Fibroblast of lung (primary cell): ENCODE measurements at regions not wholly inside any gene's neighbourhood (a gene's known extent, or its start where the extent isn't known, plus 50 kb on each side); places are given as distances from the start of the nearest gene placed in this dataset.

ENCODE experiments used
- DNase-seq, 2 donors: peaks; one replicate each; pipeline versions ENCODE4 v3.0.0 to v3.0.0-alpha.2; 2010; ENCODE audit warnings: low read depth in 2 of 2
- H2AFZ ChIP-seq: 2 replicates; pipeline ENCODE4 v1.5.1; 2012; ENCODE audit warnings: low read length, control low read depth, inconsistent platforms
- H3K27ac ChIP-seq: 2 replicates; pipeline ENCODE4 v1.5.1; 2011; ENCODE audit warnings: low read length, control low read depth; ENCODE audit not compliant: insufficient read depth
- H3K27me3 ChIP-seq: 2 replicates; pipeline ENCODE4 v1.5.1; 2011; ENCODE audit warnings: mild to moderate bottlenecking, low read length; ENCODE audit not compliant: control insufficient read depth, insufficient read depth
- H3K36me3 ChIP-seq: 2 replicates; pipeline ENCODE4 v1.5.1; 2011; ENCODE audit warnings: low read length; ENCODE audit not compliant: control insufficient read depth, insufficient read depth
- H3K4me1 ChIP-seq: 2 replicates; pipeline ENCODE4 v1.5.1; 2011; ENCODE audit warnings: low read length; ENCODE audit not compliant: control insufficient read depth, insufficient read depth; ENCODE audit errors: extremely low read depth
- H3K4me2 ChIP-seq: 2 replicates; pipeline ENCODE4 v1.5.1; 2011; ENCODE audit warnings: low read length, control low read depth; ENCODE audit not compliant: insufficient read depth; ENCODE audit errors: extremely low read depth
- H3K4me3 ChIP-seq, 4 experiments: fragments of 200-600 bp in 1 of 4; sonication (generic) in 1 of 4; replicated peaks in 1 of 4; 2 replicates each; pipeline ENCODE4 v1.5.1; 2011 to 2016; ENCODE audit warnings: low read length in 4 of 4, low read depth in 3 of 4, mild to moderate bottlenecking in 3 of 4, control low read depth in 2 of 4, inconsistent platforms in 1 of 4, mixed read lengths in 1 of 4; ENCODE audit not compliant: insufficient read depth in 1 of 4; ENCODE audit errors: control extremely low read depth in 1 of 4
- H3K79me2 ChIP-seq: 2 replicates; pipeline ENCODE4 v1.5.1; 2012; ENCODE audit warnings: mild to moderate bottlenecking, low read length, inconsistent platforms; ENCODE audit not compliant: control insufficient read depth, insufficient read depth
- H3K9ac ChIP-seq: 2 replicates; pipeline ENCODE4 v1.5.1; 2011; ENCODE audit warnings: mild to moderate bottlenecking, low read length, control low read depth; ENCODE audit not compliant: insufficient read depth
- H3K9me3 ChIP-seq: 2 replicates; pipeline ENCODE4 v1.5.1; 2012; ENCODE audit warnings: low read depth, low read length; ENCODE audit not compliant: control insufficient read depth, insufficient read depth
- H4K20me1 ChIP-seq: 2 replicates; pipeline ENCODE4 v1.5.1; 2011; ENCODE audit warnings: low read length; ENCODE audit not compliant: control insufficient read depth, insufficient read depth; ENCODE audit errors: extremely low read depth
- EZH2 ChIP-seq: IDR thresholded peaks from 2 replicates; pipeline ENCODE4 v1.5.1; 2012; ENCODE audit warnings: low read length, control low read depth, mild to moderate bottlenecking; ENCODE audit errors: missing control alignments
- TF ChIP-seq, protein P1 (sequence below), 2 donors: IDR thresholded peaks in 1 of 2; conservative IDR thresholded peaks in 1 of 2; 1 replicate in 1 of 2; 2 replicates in 1 of 2; pipeline ENCODE4 v1.5.1; 2011 to 2012; ENCODE audit warnings: low read length in 2 of 2, control low read depth in 1 of 2, inconsistent platforms in 1 of 2, low read depth in 1 of 2, mild to moderate bottlenecking in 1 of 2

DNA sequence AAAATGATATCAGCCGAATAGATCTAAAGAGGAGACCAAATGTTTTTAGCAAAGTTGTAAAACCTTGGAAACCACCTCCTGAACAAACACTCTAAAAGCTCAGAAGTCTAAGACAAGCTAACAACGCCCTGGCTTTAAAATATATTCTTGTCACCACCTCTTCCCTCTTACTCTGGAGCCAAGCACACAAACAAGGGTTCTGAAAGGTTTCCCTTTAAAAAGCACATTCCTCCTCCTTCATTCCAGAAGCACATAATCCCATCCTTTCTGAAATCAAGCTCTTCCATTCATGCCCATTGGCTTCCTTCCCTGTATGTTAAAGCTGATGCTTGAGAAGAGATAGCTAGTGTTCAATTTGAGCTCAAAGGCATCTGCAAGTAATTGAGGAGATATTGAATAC is 382.0 kb downstream of the LNPK start:
- Histone ChIP-seq H3K36me3 (no peaks in the 10 kb centered on the region), H3K9me3 (no peaks in the 10 kb centered on the region), H2AFZ (no peak overlapping the region), H3K4me3 (no peak overlapping the region), H3K4me1 (no peaks in the 10 kb centered on the region), H4K20me1 (no peaks in the 10 kb centered on the region), H3K27ac (no peak overlapping the region), H3K4me2 (no peak overlapping the region), H3K79me2 (no peaks in the 10 kb centered on the region), H3K27me3 (no peaks in the 10 kb centered on the region), H3K9ac (no peak overlapping the region)
- TF ChIP-seq, protein P1, sequence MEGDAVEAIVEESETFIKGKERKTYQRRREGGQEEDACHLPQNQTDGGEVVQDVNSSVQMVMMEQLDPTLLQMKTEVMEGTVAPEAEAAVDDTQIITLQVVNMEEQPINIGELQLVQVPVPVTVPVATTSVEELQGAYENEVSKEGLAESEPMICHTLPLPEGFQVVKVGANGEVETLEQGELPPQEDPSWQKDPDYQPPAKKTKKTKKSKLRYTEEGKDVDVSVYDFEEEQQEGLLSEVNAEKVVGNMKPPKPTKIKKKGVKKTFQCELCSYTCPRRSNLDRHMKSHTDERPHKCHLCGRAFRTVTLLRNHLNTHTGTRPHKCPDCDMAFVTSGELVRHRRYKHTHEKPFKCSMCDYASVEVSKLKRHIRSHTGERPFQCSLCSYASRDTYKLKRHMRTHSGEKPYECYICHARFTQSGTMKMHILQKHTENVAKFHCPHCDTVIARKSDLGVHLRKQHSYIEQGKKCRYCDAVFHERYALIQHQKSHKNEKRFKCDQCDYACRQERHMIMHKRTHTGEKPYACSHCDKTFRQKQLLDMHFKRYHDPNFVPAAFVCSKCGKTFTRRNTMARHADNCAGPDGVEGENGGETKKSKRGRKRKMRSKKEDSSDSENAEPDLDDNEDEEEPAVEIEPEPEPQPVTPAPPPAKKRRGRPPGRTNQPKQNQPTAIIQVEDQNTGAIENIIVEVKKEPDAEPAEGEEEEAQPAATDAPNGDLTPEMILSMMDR (conservative IDR thresholded peaks at IDR 0.05 in 1 of 2, IDR thresholded peaks at IDR 0.05 in 1 of 2; ENCODE audit: low read depth in 1 of 2, low read length in 2 of 2): no peak
- no peak for TF ChIP-seq EZH2
- no peak for DNase-seq

DNA sequence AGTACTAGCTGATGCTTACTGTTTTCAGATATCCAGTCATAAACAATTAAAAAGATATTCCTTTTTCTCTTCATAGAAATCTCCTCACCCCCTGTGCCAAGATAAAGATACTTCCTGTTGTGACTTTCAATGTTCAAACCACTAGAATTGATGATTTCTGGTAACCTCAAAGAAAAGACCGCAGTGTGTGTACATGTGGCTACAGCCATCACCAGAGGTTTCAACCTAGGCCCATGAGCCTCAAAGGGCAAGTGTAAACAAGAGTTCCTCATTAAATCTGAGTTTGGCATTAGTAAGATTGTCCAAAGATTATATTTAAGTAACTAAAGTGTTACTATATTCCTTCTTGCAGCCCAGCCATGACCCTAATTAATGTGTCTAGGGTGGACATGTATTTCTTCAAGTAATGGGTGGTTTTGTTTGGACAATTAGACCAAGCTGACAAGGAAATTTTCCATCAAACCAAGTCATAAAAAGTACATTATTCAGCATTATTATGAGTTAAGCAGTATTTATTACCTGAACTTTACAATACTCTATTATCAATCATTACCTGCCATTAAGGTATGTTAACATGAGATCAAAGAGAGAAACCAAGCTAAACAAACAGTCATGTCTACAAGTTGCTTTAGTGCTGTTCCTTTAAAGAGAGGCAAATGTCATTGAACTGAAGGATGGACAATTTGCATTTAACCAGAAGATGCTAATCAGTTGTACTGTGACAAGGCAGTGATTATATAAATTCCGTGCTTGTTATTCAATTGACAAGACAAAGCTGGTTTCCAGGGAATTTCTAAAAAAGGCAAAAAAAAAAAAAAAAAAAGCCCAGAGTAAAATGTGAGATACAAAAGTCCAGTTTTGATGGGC is 382.7 kb downstream of the LNPK start:
- no peaks in the 10 kb centered on the region for H3K27me3 ChIP-seq
- no peaks in the 10 kb centered on the region for H3K36me3 ChIP-seq
- DNase-seq: no peak
- H4K20me1 ChIP-seq: no peaks in the 10 kb centered on the region
- no peaks in the 10 kb centered on the region for H3K4me1 ChIP-seq
- H3K4me2 ChIP-seq: no peak overlapping the region
- H3K4me3 ChIP-seq: no peak overlapping the region
- TF ChIP-seq EZH2: no peak
- TF ChIP-seq, protein P1 (conservative IDR thresholded peaks at IDR 0.05 in 1 of 2, IDR thresholded peaks at IDR 0.05 in 1 of 2; ENCODE audit: low read depth in 1 of 2, low read length in 2 of 2): no peak
- H3K79me2 ChIP-seq: no peaks in the 10 kb centered on the region
- no peak overlapping the region for H2AFZ ChIP-seq
- H3K9ac ChIP-seq: no peak overlapping the region
- no peak overlapping the region for H3K27ac ChIP-seq
- H3K9me3 ChIP-seq: no peaks in the 10 kb centered on the region

DNA sequence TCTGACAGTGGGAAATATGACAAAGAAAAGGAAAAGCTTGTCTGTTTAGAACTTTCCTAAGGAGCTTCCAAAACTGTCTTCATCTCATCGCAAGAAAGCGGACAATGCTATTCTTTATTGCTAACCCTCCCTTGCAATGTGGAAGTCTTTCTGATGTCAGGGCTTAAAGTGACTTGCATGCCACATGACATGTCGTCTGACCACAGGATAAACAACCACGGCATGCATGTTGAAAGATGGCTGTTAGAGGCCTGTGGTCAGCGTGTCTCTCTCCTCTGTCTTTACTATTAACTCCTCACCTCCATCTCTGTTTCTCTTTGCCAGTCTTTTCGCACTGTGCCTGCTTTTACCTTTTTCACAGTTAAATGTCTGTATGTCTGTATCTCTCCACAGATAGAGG is 389.8 kb downstream of the LNPK start:
- DNase-seq: no peak

More for the DNA sequence above, 389.8 kb downstream of the LNPK start:
- H3K36me3 ChIP-seq: no peaks in the 10 kb centered on the region
- no peaks in the 10 kb centered on the region for H3K27me3 ChIP-seq
- no peak overlapping the region for H3K9ac ChIP-seq
- no peaks in the 10 kb centered on the region for H3K4me1 ChIP-seq
- no peak overlapping the region for H3K4me2 ChIP-seq
- H3K79me2 ChIP-seq: no peaks in the 10 kb centered on the region
- no peaks in the 10 kb centered on the region for H4K20me1 ChIP-seq
- H3K27ac ChIP-seq: no peak overlapping the region
- no peaks in the 10 kb centered on the region for H3K9me3 ChIP-seq
- no peak overlapping the region for H3K4me3 ChIP-seq
- no peak for TF ChIP-seq EZH2
- TF ChIP-seq, protein P1 (conservative IDR thresholded peaks at IDR 0.05 in 1 of 2, IDR thresholded peaks at IDR 0.05 in 1 of 2; ENCODE audit: low read depth in 1 of 2, low read length in 2 of 2): no peak
- no peak overlapping the region for H2AFZ ChIP-seq
